GM21576 (cell line): ENCODE measurements at regions not wholly inside any gene's neighbourhood (a gene's known extent, or its start where the extent isn't known, plus 50 kb on each side); places are given as distances from the start of the nearest gene placed in this dataset.
"Not testable (repeated sequence)": the region's sequence is repeated elsewhere in the genome, so short reads cannot be mapped to it uniquely, and the experiment has no call there.

ENCODE experiments used
- ATAC-seq: cut with Tn5 transposase; IDR thresholded peaks from one replicate; pipeline ENCODE4 v1.9.1; 2021; ENCODE audit warnings: mild to moderate bottlenecking, moderate library complexity; ENCODE audit not compliant: unreplicated experiment

DNA sequence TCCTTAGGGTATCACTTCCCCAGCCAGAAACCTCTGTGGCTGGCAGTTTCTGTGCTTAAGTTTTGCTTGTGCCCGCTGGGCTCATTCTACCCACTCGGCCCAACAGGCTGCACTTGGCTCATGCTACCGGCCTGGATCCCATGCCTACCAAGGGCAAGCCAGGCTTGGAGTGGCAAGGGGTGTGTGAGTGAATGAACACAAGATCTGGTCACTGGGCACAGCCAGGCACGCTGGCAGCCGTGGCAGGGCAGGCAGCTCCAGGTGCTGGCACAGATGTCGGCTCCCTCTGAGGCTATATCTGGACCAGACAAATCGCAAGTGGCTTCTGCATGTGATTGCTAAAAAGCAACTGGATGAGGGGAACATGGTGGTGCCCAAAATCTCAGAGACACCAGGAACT lies 740.5 kb upstream of the B3GALT2 start:
- ATAC-seq, result no peak

DNA sequence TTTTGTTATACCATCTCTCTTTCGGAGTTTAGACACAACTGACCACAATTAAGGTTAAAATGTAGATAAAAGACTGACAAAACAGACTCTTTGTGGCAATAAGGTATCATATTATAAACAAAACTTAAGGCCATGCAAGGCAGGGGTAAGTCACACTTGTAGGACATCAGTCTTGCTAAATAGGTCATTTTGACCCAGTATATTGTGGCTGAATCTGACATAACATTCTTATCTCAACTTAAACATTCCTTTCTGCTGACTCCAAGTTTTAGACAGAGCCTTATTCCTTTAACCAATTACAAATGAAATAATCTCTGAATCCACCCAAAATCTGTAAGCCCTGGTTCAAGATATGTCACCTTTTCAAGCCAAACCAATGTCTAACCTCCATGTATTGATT lies 733.4 kb upstream of the B3GALT2 start:
- ATAC-seq, result no peak

DNA sequence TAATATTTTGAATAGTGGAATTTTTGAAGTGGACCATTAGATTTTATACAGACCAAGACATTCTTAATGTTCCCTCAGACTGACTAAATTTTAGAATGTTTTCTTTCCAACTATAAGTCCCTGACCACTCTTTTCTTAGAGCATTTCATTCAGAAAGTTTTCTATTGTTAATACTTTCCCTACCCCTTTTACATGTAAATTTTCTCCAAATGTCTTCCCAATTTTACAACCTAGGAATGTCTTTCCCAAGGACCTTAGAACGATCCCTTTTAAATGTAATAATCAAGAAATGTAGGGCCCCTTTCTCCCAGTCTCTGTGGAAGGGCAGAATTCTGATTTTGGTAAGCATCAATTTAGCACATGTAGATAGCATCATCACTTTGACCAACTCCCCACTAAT lies 730.0 kb upstream of the B3GALT2 start:
- no peak for ATAC-seq

DNA sequence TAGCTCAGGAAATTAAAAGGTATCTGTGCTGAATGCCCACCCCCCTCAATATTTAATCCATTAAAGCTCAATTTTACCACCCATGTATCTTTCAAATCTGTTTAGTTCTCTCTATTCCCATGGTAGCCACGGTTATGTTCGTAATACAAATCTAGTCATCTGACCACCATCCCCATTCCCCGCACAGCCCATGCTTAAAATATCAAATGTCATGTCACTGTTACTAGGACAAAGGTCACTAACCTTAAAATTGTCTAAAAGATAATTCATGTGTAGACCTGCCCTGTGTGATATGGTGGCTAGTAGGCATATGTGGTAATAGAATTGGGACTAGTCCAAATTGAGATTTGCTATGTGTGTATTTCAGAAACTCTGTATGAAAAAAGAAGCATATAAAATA lies 728.5 kb upstream of the B3GALT2 start:
- no peak for ATAC-seq

DNA sequence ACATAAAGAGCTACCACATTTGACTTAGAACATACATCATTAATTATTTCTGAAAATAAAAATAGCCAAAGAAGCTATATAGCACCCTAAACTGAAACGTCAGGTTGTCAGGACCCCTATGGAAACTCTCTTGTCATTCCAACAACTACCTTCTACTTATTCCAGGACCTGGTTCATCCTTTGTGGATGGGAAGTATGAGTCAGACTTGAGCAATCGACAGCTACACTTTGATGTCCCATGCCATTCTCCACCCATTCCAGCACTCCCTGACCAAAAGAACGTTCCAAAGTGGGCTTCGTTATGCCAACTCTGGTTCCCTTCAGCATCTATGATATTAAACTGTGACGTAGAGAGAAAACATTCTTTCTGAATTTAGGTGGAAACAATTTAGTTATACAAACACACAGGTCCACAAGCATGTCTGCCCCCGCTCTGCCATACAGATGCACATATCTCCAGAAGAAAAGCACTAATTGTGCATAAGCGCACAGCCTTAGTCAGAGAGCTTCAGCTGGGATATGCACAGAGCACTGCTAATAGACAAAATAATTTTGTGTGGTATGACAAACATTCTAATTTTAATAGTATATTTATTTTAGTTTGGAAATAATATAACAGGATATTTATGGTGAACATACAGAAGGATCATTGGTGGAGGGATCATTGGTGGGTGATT lies 723.1 kb upstream of the B3GALT2 start:
- no peak for ATAC-seq

DNA sequence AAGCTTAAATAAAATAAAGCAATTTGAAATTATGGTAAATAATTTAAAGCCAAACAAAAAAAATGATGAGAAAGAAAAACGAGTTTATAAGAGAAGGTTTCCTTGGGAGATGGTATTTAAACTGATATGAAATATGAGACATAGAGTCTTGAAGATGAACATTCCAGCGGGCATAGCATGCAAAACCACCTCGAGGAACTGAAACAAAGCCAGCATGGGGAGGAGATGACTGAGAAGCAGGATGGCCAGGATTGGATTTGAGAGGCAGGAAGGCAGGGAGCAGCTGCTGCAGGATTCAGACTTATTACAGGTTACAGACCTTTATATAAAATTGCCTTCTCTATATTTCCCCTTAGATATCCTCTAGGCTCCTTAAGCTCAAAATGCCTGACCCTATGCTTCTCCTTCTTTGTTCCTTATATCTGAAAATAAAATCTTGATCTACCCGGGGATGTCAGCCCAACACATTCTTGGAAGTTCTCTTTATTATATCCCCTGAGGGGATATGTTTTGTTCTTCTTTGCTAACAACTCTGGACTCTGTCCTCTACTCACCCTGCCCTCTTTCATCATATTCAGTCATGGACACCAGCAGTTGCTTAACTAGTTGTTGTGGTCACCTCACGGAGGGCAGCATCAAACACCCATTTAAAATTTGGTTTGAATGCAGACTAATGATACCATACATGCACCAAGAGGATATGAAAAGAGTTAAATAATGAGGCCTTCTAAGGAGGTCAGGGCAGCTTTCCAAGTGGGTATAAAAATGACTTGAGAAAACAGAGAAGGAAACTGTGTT lies 719.1 kb upstream of the B3GALT2 start:
- ATAC-seq, result no peak

DNA sequence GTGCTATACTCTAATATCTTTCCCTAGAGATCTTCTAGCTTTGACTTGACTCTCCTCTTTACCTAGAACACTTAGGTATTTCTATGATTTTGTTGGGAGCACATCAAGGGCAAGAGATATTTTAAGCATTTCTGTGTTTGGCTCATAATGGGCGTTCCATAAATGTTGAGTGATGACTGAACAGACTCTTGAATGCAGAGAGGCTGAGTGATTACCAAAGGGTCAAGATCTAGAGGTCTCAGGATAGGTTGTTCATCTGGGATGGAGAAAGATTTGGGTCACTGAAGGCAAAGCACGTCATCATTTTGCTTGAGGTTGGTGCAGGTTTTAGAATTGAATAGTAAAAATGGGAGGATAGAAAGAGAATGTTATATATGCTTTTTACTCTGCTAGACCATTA lies 705.4 kb upstream of the B3GALT2 start:
- ATAC-seq, result no peak

DNA sequence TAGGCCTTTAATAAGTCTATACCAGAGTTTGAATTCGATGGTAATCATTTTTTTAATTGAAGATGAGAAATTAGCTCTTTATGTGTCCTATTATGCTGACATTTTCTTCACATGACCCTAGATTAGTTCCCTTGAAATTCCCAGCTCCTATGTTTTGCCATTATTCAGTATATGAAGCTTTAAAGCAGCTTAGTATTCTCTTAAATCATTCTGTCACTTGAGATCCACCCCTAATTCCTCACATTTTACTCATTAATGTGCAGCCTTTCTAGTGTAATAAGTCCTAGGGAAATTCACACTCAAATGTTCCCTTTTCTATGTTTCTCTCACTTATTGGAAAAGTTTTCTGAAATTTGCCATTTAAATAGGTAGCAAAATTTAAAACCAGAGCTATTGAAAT lies 704.5 kb upstream of the B3GALT2 start:
- no peak for ATAC-seq

DNA sequence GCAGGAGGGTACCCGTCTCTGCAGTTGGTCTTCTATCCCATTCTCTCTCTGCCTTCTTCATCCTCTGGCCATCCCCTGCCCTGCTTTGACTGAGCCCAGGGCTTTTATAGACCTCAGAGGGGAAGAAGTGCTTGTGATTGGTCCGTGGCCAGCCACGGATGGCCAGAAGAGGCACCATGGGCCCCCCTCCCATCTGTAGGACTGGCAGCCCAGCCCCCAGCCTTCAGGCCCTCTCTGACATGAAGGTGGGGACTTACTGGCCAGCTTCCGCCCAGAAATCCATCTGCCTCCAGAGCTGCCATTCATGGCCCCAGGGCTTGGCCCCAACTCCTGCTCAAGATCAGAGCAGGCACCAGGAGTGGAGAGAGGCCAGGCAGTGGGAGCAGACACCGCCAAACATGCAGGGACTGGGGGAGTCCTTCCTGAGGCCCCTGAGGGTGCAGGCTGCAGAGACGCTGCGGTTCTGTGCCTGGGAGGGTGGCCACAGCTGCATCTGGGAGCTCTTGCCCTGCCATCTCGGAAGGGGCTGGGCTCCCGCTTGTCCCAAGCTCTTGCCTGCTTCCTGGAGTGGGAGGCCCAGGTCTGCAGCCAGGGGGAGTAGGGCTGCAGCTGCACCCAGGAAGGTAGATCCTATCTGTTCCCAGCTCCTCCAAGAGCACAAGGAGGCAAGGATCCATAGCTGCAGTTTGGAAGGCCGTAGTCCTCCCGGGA lies 698.6 kb upstream of the B3GALT2 start:
- ATAC-seq, result no peak

DNA sequence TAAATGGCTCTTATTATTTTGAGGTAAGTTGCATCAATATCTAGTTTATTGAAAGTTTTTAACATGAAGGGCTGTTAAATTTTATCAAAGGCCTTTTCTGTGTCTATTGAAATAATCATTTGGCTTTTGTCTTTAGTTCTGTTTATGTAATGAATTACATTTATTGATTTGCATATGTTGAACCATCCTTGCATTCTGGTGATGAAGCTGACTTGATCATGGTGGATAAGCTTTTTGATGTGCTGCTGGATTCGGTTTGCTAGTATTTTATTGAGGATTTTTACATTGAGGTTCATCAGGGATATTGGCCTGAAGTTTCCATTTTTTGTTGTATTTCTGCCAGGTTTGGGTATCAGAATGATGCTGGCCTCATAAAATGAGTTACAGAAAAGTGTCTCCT lies 691.5 kb upstream of the B3GALT2 start:
- not testable (repeated sequence) for ATAC-seq

DNA sequence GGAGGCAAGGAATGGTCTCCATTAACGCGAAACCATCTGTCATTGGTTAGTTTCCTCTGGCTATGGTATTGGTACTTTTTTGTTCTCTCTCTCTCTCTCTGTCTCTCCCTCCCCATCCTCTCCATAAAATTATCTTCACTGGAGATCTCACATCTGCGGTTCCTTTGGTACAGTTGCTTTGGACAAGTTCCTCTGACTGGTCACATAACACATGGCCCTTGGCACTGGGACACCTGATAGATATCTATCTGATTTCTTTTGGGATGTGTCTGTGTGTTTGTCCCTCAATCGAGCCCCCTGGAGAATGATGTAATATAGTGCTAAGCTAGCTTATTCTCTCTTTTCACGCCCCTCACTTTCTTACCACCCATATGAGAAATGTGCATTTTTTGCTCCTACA lies 682.0 kb upstream of the B3GALT2 start:
- ATAC-seq, result no peak

DNA sequence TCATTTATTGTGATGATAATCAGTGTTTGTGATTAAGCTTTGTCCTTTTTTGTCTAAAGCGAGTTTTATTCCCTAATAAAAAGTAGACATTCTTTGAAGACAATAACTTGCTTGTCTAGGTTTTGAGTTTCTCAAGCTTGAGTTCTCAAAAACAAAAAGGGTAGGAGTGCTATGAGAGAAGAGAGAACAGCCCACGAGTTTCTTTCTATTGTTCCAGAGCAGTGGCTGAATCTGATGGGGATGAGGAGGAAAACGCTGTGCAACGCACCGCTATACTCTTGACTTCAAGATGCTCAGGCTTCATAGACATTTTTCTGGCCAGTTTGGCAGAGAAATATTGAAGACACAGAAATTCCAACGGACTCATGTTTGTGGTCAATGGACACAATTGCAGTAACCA lies 669.8 kb upstream of the B3GALT2 start:
- no peak for ATAC-seq

DNA sequence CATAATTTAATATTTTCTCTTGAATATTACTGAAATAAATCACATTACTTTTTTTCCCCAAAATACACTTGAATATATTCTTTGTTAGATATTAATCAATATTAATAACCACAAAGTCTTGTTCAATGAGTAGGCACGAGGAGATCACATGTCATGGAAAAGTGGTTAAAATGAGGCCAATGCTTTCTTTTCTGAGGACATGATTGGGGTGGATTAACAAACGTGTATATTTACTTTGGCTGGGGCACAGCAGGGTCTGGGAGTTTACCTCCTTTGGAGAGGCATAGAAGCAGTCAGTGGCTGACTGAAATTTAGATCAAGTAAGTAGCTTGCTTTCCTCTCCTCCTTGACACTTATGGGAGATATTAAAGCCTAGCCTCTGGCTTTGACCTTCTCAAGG lies 664.3 kb upstream of the B3GALT2 start:
- no peak for ATAC-seq

DNA sequence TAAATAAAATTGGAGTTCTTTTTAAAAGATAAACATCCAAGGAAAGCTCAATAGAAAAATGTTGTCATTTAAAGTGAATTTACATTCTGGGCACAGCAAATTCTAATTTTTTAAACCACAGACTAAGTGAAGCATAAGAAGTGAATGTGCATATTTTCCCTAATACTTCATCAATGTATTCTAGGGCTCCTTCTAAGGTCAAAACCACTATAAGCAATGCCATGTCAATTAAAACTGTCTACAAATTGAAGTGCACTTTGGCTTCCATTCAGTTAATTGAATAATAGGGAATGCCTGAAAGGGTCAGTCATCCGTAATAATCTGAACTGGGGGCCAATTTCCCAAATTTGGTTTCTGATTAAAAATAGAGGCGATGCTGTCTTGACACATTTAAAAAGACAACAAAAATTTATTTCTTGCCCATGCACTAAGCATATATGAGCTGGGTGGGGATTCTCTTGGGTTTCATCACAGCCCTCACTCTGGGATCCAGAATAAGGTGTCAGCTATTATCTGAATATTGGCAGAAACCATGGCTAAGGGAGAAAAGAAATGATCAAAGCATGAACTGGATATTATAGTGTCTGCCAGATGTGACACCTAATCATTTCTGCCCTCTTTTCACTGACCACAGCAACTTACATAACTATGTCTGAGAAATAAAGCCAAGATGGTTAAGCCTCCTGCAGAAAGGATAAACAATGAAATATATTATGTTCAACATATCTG lies 660.6 kb upstream of the B3GALT2 start:
- ATAC-seq, result no peak

DNA sequence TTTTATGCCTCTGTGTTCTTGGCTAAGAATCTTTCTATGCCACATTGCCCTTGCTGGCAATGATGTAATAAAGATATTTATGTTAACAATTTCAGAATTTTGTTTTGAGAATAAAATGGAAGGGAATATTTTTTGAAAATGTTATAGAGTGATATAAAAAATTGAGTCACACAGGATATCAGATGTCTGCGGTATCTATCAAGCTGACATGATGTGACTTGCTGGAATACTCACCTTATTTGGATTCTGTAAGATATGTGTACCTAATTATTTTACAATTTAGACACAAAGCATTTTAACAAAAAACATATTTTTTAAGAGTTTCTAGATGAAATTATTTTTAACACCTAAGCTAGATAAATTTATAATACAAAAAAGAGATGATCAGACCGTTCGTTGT lies 660.0 kb upstream of the B3GALT2 start:
- no peak for ATAC-seq

DNA sequence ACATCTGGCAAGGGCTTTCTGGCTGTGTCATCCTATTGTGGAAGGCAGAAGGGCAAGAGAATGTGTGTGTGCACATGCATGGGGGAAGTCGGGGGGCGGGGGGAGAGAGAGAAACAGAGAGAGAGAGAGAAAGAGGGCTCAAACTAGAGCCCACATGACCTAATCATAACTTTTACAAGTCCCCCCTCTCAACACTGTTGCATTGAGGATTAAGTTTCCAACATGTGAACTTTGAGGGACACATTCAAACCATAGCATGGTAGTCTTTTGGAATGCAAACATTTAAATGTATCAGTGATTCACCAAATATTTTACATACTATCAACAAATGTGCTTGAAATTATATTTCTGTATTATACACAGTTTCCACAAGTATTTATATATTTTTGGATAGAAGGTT lies 655.4 kb upstream of the B3GALT2 start:
- ATAC-seq, result no peak

DNA sequence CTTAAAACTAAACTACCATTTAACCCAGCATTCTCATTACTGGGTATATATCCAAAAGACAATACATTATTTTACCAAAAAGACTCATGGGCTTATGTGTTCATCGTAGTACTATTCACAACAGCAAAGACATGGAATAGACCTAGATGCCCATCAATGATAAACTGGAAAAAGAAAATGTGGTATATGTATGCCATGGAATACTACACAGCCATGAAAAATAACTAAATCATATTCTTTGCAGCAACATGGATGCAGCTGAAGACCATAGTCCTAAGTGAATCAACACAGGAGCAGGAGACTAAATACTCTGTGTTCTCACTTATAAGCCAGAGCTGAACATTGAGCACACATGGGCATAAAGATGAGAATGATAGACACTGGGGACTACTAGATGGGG lies 645.1 kb upstream of the B3GALT2 start:
- ATAC-seq, result no peak

DNA sequence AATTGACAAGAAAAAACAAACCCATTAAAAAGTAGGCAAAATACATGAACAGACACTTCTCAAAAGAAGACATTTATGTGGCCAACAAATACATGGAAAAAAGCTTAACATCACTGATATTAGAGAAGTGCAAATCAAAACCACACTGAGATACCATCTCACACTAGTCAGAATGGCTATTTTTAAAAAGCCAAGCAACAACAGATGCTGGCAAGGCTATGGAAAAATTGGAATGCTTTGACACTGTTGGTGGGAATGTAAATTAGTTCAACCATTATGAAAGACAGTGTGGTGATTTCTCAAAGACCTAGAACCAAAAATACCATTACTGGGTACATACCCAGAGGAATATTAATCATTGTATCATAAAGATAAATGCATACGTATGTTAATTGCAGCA lies 641.1 kb upstream of the B3GALT2 start:
- no peak for ATAC-seq

DNA sequence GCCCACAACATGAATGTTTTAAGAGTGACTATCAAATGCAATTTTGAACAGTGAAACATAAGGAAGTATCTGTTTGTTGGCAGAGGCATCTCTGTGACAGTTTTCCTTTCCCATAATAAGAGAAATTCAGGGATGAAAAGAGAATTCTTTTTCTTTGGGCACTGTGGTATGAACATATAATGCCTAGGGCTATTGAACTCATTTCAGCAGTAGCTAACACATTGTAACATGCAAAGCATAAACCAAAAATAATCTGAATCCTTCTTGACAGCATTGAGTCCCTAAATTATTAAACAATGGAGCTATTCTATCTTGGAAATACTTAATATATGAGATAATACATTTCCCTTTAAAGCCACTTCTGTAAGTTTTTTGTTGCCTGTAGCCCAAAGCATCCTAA lies 633.0 kb upstream of the B3GALT2 start:
- ATAC-seq, result no peak

DNA sequence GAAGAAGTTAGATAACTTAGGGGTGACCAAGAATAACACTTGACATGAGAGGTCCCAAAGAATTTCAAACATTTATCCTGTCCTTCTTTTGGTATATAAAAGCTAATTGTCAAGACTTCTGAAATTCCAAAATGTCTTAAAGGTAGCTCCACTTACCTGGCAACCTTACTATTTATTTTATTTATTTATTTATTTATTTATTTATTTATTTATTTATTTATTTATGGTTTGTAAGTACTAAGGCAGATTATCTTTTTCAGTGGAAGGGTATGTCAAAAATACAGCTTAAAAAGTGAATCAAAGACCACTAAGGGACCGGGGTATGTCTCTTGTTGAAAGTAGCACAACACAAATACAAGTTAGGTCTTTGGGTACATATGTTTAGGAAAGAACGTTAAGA lies 620.8 kb upstream of the B3GALT2 start:
- no peak for ATAC-seq
